ENCODE measurements at regions not wholly inside any gene's neighbourhood (a gene's known extent, or its start where the extent isn't known, plus 50 kb on each side); places are given as distances from the start of the nearest gene placed in this dataset.

GRCh38 chr2:153059338-153060052, 341.1 kb downstream of the ARL6IP6 start:
- ATAC-seq: no peak
- DNase-seq: no peak
- intact Hi-C loops (cut with DNase I, micrococcal nuclease): no loop called here

- intact Hi-C loops (cut with DNase I, micrococcal nuclease): no loop called here
- DNase-seq: no peak
Observed at GRCh38 chr2:153057743-153058142, 339.3 kb downstream of the ARL6IP6 start.

GRCh38 chr2:153055182-153055581, 336.8 kb downstream of the ARL6IP6 start:
- intact Hi-C loops (cut with DNase I, micrococcal nuclease): no loop called here
- DNase-seq (no peak), ATAC-seq (no peak)

More at GRCh38 chr2:153057743-153058142, 339.3 kb downstream of the ARL6IP6 start:
- no peak for ATAC-seq

GRCh38 chr2:153052807-153053559, 334.6 kb downstream of the ARL6IP6 start:
- intact Hi-C loops (cut with DNase I, micrococcal nuclease): no loop called here

GRCh38 chr2:153047220-153047619, 328.8 kb downstream of the ARL6IP6 start:
- ATAC-seq (no peak), DNase-seq (no peak)

More at GRCh38 chr2:153052807-153053559, 334.6 kb downstream of the ARL6IP6 start:
- DNase-seq (no peak), ATAC-seq (no peak)

GRCh38 chr2:153043385-153043784, 325.0 kb downstream of the ARL6IP6 start:
- intact Hi-C loops (cut with DNase I, micrococcal nuclease): no loop called here
- no peak for DNase-seq
- ATAC-seq: no peak

More at GRCh38 chr2:153047220-153047619, 328.8 kb downstream of the ARL6IP6 start:
- intact Hi-C loops (cut with DNase I, micrococcal nuclease): no loop called here

GRCh38 chr2:153028626-153029025, 310.2 kb downstream of the ARL6IP6 start:
- no peak for ATAC-seq
- intact Hi-C loops (cut with DNase I, micrococcal nuclease): no loop called here
- no peak for DNase-seq

GRCh38 chr2:153027533-153027932, 309.1 kb downstream of the ARL6IP6 start:
- DNase-seq (no peak), ATAC-seq (no peak)
- intact Hi-C loops (cut with DNase I, micrococcal nuclease): no loop called here

- ATAC-seq (no peak), DNase-seq (no peak)
- intact Hi-C loops (cut with DNase I, micrococcal nuclease): no loop called here
Observed at GRCh38 chr2:153020201-153020600, 301.8 kb downstream of the ARL6IP6 start.

- intact Hi-C loops (cut with DNase I, micrococcal nuclease): no loop called here
- DNase-seq (no peak), ATAC-seq (no peak)
Observed at GRCh38 chr2:153005071-153005730, 286.8 kb downstream of the ARL6IP6 start.

GRCh38 chr2:153004627-153005026, 286.2 kb downstream of the ARL6IP6 start:
- DNase-seq (no peak), ATAC-seq (no peak)
- intact Hi-C loops (cut with DNase I, micrococcal nuclease): no loop called here

- intact Hi-C loops (cut with DNase I, micrococcal nuclease): no loop called here
- DNase-seq (no peak), ATAC-seq (no peak)
Observed at GRCh38 chr2:152974146-152974545, 255.7 kb downstream of the ARL6IP6 start.

GRCh38 chr2:152971685-152972084, 253.3 kb downstream of the ARL6IP6 start:
- ATAC-seq (no peak), DNase-seq (no peak)
- intact Hi-C loops (cut with DNase I, micrococcal nuclease): no loop called here

GRCh38 chr2:152962446-152962845, 244.0 kb downstream of the ARL6IP6 start:
- DNase-seq (no peak), ATAC-seq (no peak)
- intact Hi-C loops (cut with DNase I, micrococcal nuclease): no loop called here

GRCh38 chr2:152961351-152961750, 242.9 kb downstream of the ARL6IP6 start:
- intact Hi-C loops (cut with DNase I, micrococcal nuclease): no loop called here
- DNase-seq (no peak), ATAC-seq (no peak)

- ATAC-seq (no peak), DNase-seq (peak in 1 of 2 donors; percentile 3)
- intact Hi-C loops (cut with DNase I, micrococcal nuclease): no loop called here
Observed at GRCh38 chr2:152950126-152950525, 231.7 kb downstream of the ARL6IP6 start.

GRCh38 chr2:152944099-152944498, 225.7 kb downstream of the ARL6IP6 start:
- intact Hi-C loops (cut with DNase I, micrococcal nuclease): no loop called here
- no peak for ATAC-seq
- no peak for DNase-seq

GRCh38 chr2:152942940-152943440, 224.6 kb downstream of the ARL6IP6 start:
- intact Hi-C loops (cut with DNase I, micrococcal nuclease): no loop called here
- DNase-seq (no peak), ATAC-seq (no peak)

- ATAC-seq: no peak
- no peak for DNase-seq
- intact Hi-C loops (cut with DNase I, micrococcal nuclease): no loop called here
Observed at GRCh38 chr2:152930501-152930900, 212.1 kb downstream of the ARL6IP6 start.

- ATAC-seq (no peak), DNase-seq (no peak)
- intact Hi-C loops (cut with DNase I, micrococcal nuclease): no loop called here
Observed at GRCh38 chr2:152929628-152930027, 211.2 kb downstream of the ARL6IP6 start.
